ENCODE measurements at regions not wholly inside any gene's neighbourhood (a gene's known extent, or its start where the extent isn't known, plus 50 kb on each side); places are given as distances from the start of the nearest gene placed in this dataset.
"Not testable (repeated sequence)": the region's sequence is repeated elsewhere in the genome, so short reads cannot be mapped to it uniquely, and the experiment has no call there.

- TF ChIP-seq EZH2 (IDR thresholded peaks at IDR 0.05; ENCODE audit: insufficient read depth, poor library complexity, severe bottlenecking); EZH2phosphoT487 (IDR thresholded peaks at IDR 0.05; ENCODE audit: insufficient read depth, low read depth): not testable (repeated sequence)
Measured at GRCh38 chr21:10332935-10333334, 188.4 kb upstream of the TPTE start.
